SHP77 treated with DMSO at 0.1 percent for 48 hours (cell line): ENCODE measurements at regions not wholly inside any gene's neighbourhood (a gene's known extent, or its start where the extent isn't known, plus 50 kb on each side); places are given as distances from the start of the nearest gene placed in this dataset.
"Not testable (repeated sequence)": the region's sequence is repeated elsewhere in the genome, so short reads cannot be mapped to it uniquely, and the experiment has no call there.

Experiments
- DNase-seq: peaks from one replicate; lab custom pipeline; 2025; lab: John Stamatoyannopoulos, UW

GRCh38 chr14:104481323-104481722, 98.2 kb upstream of the C14orf180 start:
- no peak for DNase-seq

GRCh38 chr14:104482017-104482416, 97.5 kb upstream of the C14orf180 start:
- not testable (repeated sequence) for DNase-seq

GRCh38 chr14:104486222-104486923, 93.2 kb upstream of the C14orf180 start:
- no peak for DNase-seq

GRCh38 chr14:104494483-104494882, 85.1 kb upstream of the C14orf180 start:
- no peak for DNase-seq

GRCh38 chr14:104496095-104496494, 83.5 kb upstream of the C14orf180 start:
- no peak for DNase-seq

GRCh38 chr14:104499784-104500760, 79.5 kb upstream of the C14orf180 start:
- no peak for DNase-seq

- no peak for DNase-seq
Observed at GRCh38 chr14:104502060-104502459, 77.5 kb upstream of the C14orf180 start.

GRCh38 chr14:104503691-104504090, 75.9 kb upstream of the C14orf180 start:
- no peak for DNase-seq

- DNase-seq = no peak
Observed at GRCh38 chr14:104504172-104504735, 75.3 kb upstream of the C14orf180 start.

GRCh38 chr14:104505085-104506074, 74.2 kb upstream of the C14orf180 start:
- DNase-seq = no peak

- DNase-seq = no peak
Observed at GRCh38 chr14:104506461-104507253, 72.9 kb upstream of the C14orf180 start.

GRCh38 chr14:104507443-104507842, 72.1 kb upstream of the C14orf180 start:
- no peak for DNase-seq

GRCh38 chr14:104509673-104510072, 69.9 kb upstream of the C14orf180 start:
- DNase-seq = no peak

GRCh38 chr14:104510216-104510615, 69.3 kb upstream of the C14orf180 start:
- no peak for DNase-seq

GRCh38 chr14:104510794-104511611, 68.6 kb upstream of the C14orf180 start:
- no peak for DNase-seq

- no peak for DNase-seq
Observed at GRCh38 chr14:104512061-104512460, 67.5 kb upstream of the C14orf180 start.

- DNase-seq = no peak
Observed at GRCh38 chr14:104512771-104513640, 66.6 kb upstream of the C14orf180 start.

- no peak for DNase-seq
Observed at GRCh38 chr14:104513641-104514046, 65.9 kb upstream of the C14orf180 start.
